HG03521 (cell line): ENCODE measurements at regions not wholly inside any gene's neighbourhood (a gene's known extent, or its start where the extent isn't known, plus 50 kb on each side); places are given as distances from the start of the nearest gene placed in this dataset.
A peak's percentile ranks its signal among the peaks of the same experiment; 100 is the strongest.
"Not testable (repeated sequence)": the region's sequence is repeated elsewhere in the genome, so short reads cannot be mapped to it uniquely, and the experiment has no call there.

Source experiments
- ATAC-seq: cut with Tn5 transposase; IDR thresholded peaks from one replicate; pipeline ENCODE4 v1.9.1; 2021; ENCODE audit warnings: mild to moderate bottlenecking, moderate library complexity; ENCODE audit not compliant: unreplicated experiment

DNA sequence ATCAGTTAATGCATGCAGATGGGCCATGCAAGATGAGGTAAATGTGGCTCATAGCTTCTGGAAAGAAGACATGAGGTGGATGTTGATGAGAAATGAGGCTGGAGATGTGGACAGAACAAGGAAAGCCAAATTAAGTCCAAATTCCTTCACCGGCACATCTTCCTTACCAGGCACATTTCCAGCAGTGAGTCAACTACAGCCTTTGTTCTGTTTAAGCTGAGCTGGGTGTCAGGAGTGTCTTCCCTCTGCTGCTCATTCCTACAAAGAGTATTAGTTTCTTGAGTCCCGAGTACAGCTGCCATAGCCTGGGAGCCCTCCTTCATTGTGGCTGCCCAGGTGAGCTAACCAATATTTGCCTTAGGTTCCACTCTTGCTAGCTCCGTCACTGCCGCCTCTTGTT lies 945.0 kb downstream of the SLC4A3 start:
- no peak for ATAC-seq

DNA sequence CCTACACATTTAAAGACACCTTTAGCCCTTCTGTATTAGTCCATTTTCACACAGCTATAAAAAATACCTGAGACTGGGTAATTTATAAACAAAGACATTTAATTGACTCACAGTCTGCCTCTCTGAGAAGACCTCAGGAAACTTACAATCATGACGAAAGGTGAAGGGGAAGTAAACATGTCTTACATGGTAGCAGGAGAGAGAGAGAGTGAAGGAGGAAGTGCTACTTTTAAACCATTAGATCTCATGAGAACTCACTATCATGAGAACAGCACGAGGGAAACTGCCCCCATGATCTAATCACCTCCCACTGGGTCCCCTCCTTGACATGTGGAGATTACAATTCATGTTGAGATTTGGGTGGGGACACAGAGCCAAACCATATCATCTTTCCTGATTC lies 946.6 kb downstream of the SLC4A3 start:
- no peak for ATAC-seq

DNA sequence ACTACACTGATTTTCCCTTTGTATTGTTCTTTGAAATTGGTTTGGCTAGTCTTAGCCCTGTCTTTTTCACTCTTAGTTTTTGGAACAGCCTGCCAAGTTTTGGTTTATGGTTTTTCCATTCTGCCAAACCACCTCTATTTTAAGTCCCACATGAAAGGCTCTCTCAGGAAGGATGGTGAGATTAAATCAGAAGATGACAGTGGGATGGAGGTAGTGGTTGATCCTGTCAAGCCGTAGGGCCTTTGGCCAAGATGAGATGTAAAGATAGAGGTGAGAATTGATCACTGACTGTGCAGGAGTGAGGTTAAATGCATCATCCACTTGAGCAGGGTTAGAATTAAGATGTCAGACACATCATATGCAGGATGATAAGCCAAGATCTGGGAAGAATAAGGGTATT lies 948.5 kb downstream of the SLC4A3 start:
- ATAC-seq: no peak

DNA sequence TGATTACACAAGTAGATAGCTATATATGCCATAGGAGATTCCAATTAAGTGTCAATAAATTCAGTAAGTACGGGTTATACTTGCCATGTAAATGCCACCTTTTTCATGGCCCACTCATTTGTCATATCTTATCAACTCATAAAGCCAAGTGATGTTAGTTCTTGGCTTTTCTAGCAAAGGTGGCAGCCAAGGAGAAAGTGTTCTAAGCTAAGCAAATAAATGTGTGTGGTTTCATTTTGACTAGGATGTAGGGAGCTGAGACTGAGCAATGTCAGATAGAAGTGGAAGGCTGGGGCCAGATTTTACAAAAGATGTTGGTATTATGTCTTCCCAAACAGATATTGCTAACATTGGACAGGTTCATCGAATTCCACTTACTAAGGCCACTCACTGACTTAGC lies 952.0 kb downstream of the SLC4A3 start:
- ATAC-seq: no peak

DNA sequence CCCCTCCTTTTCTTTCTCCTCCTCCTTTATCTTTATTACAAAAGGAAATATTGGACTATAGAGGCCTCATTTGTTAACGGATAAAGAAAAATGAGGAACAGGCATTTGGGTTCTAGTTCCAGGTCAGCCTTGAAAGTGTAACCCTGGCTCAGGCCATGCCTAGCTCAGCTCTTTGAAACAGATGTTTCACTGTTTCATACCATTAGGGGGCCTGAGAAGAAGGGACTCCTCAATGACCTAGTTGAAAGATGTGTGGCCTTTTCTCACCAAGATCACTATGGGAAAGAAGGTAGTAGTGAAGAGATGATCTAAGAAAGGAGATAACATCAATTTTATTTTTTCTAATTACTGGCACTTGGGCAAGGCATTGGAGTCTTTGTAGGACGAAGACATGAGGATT lies 952.7 kb downstream of the SLC4A3 start:
- ATAC-seq: no peak

DNA sequence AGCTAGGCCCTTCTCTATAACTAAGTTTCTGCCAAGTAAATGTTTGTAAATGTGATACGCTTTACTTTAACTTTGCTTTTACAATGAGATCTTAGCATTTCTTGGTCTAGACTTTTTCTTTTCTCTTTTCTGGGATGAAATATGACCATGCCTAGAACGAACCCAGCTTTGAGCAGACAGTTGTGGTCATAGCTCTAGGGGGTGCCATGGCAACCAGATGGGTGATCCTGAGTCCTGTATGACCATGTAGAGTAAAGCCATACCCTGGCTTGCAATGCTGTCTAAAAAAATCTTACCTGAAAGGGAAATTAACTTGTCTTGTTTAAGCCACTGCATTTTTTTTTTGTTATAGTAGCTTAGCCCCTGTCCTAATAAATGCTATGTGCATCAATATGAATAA lies 956.3 kb downstream of the SLC4A3 start:
- ATAC-seq: no peak

DNA sequence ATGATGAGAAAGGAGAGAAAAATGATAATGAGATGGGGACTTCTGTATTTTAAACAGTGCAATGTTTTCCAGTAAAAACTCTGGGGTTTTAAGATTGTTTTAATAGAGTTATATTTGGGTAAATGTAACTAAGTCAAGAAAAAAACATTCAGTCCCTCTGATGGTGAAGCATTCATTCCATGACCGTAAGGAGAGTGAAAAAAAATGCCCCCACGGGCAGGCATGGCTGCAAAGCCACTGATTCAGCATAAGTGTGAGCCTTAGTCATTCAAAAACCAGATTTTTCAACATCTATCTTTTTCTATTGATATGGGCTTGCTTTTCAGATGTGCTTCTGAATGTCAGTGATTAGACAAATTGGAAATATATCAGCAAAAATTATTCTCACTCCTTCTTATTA lies 957.8 kb downstream of the SLC4A3 start:
- ATAC-seq: no peak

DNA sequence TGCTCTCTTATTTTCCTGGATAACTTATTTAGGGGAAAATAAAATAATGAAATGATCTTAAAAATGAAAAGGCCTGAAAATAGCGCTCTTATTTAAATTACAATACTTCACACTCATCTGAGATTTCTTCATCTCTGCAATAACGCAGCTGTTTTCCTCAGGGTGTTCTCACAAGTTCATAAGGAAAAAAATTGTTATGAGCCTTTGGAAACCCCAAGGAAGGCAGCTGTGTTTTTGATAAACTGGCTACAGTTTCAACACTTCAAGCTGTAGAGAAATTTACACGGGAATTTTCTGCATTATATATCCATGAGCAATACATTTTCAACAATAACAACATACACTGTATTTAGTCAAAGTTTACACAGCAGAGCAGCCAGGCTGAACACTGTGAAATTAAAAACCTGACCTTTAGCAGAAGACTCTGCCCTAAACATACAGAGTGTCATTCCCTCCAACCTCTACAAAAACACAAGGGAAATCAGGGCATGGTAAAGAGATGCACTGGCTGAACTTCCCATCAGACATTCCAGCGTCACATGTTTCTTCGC lies 959.6 kb downstream of the SLC4A3 start:
- no peak for ATAC-seq

DNA sequence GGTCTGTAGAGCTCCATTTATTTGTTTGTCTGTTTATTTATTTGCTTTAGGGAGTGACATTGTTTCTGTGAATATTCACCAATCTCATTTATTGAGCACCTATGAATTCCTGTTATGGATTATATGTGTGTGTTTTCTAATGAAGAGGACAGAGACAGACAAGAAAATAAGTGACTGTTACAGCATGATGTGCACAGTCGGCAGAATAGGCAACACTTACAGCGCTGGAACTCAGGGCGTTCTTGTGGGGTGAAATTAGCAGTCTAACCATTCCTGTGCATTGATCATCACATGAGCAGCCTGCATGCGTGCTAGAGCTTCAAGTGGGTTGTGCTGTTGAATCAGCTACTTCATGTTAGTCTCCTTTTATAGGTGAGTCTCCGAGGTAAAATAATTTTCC lies 960.7 kb downstream of the SLC4A3 start:
- ATAC-seq: no peak

DNA sequence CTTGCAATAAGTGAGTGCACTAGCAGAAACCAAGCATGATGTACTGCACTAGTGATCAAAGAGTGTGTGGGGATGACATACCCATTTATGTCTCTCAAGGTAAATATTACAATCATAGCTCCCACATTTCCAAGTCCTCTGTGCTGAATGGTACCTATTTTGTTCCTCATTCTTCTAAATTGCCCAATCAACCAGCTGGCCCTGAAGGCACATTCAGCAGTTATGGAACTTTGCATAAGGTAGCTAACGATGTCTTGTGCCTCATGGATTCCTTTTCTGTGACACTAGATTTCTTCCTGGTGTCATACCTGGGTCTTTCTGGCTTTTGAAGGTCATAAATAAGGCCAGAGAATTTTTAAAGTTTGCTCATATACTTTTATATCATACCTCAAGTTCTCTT lies 963.0 kb downstream of the SLC4A3 start:
- no peak for ATAC-seq

DNA sequence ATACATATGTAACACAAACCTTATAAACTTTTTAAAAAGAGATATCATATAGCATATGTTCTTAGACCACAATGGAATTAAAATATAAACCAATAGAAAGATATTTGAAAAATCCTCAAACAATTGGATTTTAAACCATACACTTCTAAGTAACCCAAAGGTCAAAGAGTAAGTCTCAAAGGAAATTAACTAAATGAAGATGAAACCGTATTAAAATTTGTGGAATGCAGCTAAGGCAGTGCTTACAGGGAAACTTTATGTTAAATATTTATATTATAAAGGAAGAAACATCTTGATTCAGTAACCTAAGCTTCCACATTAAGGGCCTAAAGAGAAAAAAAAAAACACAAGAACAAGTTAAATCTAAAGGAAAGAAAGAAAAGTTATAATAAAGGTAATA lies 966.1 kb downstream of the SLC4A3 start:
- no peak for ATAC-seq

DNA sequence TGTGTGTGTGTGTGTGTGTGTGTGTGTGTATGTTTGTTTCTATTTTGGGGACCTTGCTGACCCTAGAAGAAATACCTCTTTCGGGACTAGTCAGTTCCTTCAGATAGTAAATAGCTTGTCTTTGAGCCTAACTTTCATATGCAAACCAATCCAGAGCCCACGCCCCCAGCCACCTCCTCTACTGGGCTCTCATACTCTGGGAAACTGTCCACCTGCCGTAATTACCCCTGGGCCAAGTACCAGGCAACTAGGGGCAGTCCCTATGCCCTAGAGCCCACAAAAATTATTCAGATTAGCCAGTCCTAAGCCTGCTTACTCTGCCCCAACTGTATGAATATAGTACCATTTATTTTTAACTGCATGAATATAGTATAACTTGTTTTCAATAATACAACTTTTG lies 970.4 kb downstream of the EPHA4 start:
- ATAC-seq: no peak

DNA sequence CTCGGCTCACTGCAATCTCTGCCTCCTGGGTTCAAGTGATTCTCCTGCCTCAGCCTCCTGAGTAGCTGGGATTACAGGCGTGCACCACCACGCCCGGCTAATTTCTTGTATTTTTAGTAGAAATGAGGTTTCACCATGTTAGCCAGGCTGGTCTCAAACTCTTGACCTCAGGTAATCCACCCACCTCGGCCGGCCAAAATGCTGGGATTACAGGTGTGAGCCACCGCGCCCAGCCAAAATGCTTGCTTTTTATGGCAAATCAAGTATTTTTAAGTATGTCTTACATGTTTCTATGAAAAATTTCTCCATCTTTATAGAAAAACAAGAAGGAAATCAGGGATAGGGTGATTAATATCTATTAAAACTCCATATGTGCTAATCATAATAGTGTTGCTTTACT lies 959.1 kb downstream of the EPHA4 start:
- not testable (repeated sequence) for ATAC-seq

DNA sequence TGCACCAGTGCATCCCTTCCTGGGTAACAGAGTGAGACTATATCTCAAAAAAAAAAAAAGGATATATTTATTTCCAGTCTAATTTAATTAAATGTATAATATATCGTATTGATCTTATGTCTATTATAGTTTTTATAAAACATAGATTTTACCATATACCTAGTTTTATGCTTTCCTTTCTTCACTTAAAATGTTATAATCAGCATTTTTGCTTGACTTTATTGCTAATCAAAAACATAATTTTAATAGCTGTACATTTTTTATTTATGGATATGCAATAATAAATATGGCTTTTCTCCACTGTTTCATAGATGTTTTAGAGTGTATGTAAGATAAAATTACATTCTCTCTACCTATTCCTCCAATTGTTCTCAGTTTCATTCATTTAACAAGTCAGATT lies 958.0 kb downstream of the EPHA4 start:
- no peak for ATAC-seq

DNA sequence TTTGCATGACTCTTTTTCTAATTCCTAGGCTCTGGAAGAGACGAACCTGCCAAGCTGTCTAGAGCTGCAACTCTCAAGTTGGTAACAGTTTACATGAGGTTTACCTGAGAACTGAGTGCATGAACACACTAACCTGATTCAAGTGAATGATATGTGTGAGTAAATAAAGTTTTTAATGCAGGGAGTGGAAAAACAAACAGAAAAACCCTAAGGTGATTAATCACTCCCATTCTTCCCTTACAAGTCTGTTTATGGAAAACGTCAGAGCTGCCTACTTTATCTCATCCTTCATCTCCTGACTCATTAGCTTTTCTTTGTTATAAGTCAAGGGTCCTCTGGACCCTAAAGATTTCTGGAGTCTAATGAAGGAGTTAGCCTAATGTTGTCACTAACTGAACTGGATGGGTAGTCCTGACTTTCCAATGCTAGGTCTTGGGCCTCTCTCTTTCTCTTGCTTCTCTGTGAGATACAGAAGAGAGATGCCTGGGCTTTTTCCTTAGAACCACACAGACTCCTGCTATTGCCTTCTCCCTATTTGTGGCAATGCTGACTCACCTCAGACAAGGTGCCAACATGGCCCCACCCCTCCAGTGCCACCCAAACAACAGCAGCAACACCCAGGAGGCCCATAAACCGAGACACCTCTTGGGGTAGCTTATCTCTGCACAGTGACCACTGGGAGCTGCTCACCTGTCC lies 952.4 kb downstream of the EPHA4 start:
- no peak for ATAC-seq

DNA sequence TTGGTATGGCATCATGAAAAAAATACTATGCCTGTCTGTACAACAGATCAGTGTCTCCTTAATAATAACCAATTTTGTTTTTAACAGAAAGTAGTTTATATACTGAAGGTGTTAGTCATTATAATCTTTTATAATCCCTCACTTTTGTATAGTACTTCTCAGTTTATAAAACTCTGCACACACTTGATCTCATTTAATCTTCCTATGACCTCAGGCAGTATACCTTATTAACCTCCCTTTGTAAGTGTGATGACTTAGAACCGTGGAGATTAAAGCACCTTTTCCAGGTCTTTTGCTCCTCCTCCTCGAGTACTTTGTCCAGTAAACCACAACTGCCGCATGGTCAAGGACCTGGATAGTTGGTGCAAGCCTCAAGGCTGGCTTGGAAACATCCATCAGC lies 945.5 kb downstream of the EPHA4 start:
- ATAC-seq: no peak

DNA sequence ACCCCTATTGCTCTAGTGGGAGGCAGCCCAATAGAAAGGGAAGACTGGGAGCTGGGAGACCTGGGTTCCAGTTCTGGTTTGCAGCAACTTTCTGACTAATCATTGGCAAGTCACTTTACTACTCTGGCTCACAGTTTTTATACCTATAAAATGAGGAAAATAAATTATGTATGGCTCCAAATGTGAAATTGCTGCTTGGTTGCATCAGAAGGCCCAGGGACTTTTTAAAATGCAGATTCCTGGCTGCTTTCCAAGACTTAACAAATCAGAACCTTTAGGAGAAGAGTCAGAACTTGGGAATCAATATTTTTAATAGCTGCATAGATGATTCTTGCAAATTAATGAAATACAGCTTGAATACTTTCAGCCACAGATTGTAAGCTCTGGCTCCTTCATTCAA lies 943.9 kb downstream of the EPHA4 start:
- ATAC-seq: no peak

DNA sequence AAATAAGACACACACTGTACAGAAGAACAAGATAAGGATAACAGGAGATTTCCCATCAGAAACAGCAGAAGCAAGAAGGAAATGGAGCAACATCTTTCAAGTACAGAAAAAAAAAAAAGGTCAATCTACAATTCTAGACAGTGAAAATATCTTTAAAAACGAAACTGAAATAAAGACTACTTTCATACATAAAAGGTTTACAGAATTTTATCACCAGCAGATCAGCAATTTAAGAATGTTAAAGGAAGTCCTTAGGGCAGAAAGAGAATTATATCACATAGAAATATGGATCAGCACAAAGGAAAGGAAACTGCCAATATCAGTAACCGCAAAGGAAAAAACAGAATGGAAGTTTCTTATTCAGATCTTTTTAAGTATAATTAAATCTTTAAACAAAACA lies 931.0 kb downstream of the EPHA4 start:
- no peak for ATAC-seq

DNA sequence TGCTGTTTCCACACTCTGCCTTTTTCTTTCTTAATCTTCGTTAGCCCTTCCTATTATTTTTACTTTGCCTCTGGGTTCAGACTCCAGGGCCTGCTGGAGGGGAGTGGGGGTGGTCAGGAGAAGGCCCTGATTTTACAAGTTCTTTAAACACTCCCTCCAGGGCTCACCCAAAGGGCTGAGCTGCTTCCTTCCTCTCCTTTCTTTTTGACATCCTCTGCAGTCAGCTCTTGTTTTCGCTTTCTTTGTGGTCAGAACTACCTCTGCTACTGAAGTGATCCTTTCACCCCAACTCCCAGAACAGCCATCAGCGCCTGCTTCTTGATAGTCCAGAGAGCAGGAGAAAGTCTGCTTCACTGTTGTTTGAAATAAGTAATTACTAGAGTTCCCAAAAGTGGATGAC lies 925.7 kb downstream of the EPHA4 start:
- peak; percentile 75 for ATAC-seq

DNA sequence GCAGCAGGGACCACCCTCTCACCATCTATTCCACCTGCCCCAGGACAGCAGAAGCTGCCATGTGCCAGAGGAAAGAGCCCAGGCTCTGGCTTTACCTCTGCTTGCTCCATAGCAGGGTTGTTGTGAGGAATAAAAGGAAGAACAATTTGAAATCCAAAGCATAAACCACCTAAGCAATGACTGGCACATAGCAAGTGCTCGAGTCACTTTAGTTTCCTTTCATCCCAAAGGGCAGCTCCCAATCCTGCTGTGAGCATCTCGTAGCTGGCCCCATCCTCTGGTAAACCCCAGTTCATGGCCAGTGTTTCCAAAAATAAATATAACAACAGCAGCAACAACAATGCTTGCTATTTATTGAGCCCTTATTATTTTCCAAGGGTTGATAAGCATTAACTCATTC lies 923.5 kb downstream of the EPHA4 start:
- no peak for ATAC-seq

DNA sequence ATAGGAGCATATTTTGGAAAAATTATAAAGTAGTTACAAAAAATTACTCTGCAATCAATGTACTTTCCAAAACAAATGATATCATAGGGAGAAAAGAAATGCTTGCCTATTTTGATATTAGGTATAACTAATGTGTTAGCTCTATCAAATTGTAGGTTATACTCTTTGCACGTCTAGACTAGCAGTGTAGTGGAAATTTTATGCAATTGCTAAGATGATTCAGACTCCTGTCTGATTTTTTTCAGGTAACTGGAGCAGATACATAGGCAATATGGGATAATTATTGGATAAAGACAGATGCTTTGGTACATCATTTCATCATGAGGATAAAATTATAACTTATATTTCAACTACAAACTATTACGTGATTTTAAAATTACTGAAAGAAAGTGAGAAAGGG lies 918.3 kb downstream of the EPHA4 start:
- ATAC-seq: no peak

DNA sequence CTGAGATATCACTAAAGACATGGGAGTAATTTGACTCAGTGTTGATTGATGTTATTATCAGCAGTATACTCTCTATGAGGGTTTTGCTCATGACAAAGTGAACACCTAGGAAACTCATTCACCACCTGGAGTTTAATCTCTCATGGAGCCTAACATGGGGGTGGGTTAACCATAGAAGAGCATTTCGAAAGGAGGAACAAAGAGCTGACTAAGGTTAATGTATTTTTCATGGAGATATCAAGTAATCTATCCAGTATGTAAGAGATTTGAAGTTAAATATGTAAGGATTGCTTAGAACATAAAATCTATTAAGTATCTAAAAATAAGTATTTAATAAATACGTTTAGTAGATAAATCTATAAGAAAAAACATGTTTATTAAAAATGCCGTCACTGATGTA lies 917.8 kb downstream of the EPHA4 start:
- no peak for ATAC-seq
